H1 (cell line): ENCODE measurements at regions not wholly inside any gene's neighbourhood (a gene's known extent, or its start where the extent isn't known, plus 50 kb on each side); places are given as distances from the start of the nearest gene placed in this dataset.

Source experiments
- BRCA1 ChIP-seq: IDR thresholded peaks from 2 replicates; pipeline ENCODE4 v1.6.1; 2012; ENCODE audit warnings: low read depth, low read length, improper control_type of control experiment
- HDAC2 ChIP-seq, 2 experiments: fragments of 300-600 bp in 1 of 2; sonication (generic) in 1 of 2; IDR thresholded peaks; 2 replicates each; pipeline ENCODE4 v1.6.1; 2011 to 2012; ENCODE audit warnings: low read depth in 2 of 2, low read length in 2 of 2, mild to moderate bottlenecking in 2 of 2, moderate library complexity in 2 of 2, borderline replicate concordance in 1 of 2, inconsistent platforms in 1 of 2
- SIRT6 ChIP-seq: IDR thresholded peaks from one replicate; pipeline ENCODE4 v1.7.1; 2012; ENCODE audit warnings: low read length, inconsistent platforms
- YY1 ChIP-seq: IDR thresholded peaks from 2 replicates; pipeline ENCODE4 v1.6.1; 2011; ENCODE audit warnings: low read depth, mild to moderate bottlenecking, low read length
- TF ChIP-seq, protein P1 (sequence below): IDR thresholded peaks from 2 replicates; pipeline ENCODE4 v1.6.1; 2012; ENCODE audit warnings: inconsistent platforms

DNA sequence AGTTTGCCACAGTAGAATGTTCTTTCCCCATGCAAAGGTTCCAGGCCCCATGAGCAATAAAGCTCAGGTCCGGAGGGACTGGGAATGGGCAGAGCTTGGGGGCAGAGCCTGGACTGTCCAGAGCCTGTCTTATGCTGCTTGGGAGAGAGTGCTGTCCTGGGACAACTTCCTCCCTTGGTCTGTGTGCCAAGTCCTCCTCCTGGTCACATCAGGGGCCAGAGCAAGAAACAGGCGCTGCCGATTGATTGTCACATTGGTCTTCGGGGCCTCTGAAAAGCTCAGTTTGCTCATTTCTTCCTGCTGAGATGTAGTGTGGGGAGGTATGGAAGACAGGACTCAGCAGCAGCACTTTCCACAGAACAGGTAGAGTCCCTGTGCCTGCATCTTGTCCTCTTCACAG, 54.0 kb upstream of the FCN1 start (continued):
- TF ChIP-seq HDAC2 (IDR thresholded peaks at IDR 0.05; ENCODE audit: borderline replicate concordance in 1 of 2, low read depth in 2 of 2, low read length in 2 of 2) = no peak
- TF ChIP-seq SIRT6 = no peak
- TF ChIP-seq YY1 = no peak
- TF ChIP-seq, protein P1, sequence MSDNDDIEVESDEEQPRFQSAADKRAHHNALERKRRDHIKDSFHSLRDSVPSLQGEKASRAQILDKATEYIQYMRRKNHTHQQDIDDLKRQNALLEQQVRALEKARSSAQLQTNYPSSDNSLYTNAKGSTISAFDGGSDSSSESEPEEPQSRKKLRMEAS = no peak
- TF ChIP-seq BRCA1 = no peak
